Gastroesophageal sphincter (tissue), 3 donors: ENCODE measurements at regions not wholly inside any gene's neighbourhood (a gene's known extent, or its start where the extent isn't known, plus 50 kb on each side); places are given as distances from the start of the nearest gene placed in this dataset.

Experiments used
- CTCF ChIP-seq, 4 experiments: fragments of 200-600 bp in 2 of 4; fragments of 450-650 bp in 2 of 4; sonication (generic) in 1 of 4; IDR thresholded peaks; one replicate each; pipeline ENCODE4 v1.5.1; 2017 to 2019; ENCODE audit warnings: antibody characterized with exemption in 4 of 4, mild to moderate bottlenecking in 2 of 4, moderate library complexity in 2 of 4
- POLR2A ChIP-seq, 2 donors: fragments of 450-650 bp; IDR thresholded peaks; one replicate each; pipeline ENCODE4 v1.6.1; 2017; ENCODE audit warnings: antibody characterized with exemption in 2 of 2, mild to moderate bottlenecking in 2 of 2, moderate library complexity in 1 of 2

DNA sequence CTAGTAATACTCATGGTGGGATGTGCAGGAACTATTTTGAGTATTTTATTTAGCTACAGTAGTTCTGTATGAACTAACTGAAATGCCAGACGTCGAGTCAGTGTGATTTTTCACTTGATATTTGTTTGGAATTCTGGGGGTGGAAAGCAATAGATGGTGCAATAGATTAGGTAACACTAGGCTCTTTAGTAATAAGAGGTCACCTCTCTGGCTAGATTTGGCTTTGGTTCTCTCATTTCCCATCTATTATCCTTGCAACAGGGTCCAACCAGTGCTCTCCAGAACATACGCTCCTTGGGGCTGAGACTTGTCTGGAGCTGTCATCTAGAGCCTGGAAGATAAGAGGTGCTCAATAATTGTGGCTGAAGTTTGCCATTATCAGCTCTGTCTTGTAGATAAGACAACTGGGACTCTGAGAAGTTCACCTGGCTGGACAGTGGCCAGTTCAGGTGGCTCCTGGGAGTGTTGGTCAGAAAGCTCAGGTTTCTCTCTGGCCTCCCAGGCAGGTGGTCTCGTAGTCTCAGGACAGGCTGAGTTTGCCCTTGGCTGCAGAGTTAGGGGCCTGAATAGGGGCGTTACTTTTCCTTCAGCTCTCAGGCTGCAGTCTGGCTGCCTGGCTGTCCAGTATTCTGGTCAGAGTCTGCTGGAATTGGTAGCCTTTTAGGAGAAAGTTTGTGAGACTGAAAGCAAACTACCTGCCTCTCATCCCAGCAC, 277.5 kb upstream of the RGMA start:
- TF ChIP-seq CTCF (IDR thresholded peaks at IDR 0.05) (no peak), POLR2A (IDR thresholded peaks at IDR 0.05) (no peak)
